Fibroblast of lung (primary cell): ENCODE measurements at regions not wholly inside any gene's neighbourhood (a gene's known extent, or its start where the extent isn't known, plus 50 kb on each side); places are given as distances from the start of the nearest gene placed in this dataset.

Experiments used
- DNase-seq, 2 donors: peaks; one replicate each; pipeline versions ENCODE4 v3.0.0 to v3.0.0-alpha.2; 2010; ENCODE audit warnings: low read depth in 2 of 2
- H2AFZ ChIP-seq: 2 replicates; pipeline ENCODE4 v1.5.1; 2012; ENCODE audit warnings: low read length, control low read depth, inconsistent platforms
- H3K27ac ChIP-seq: 2 replicates; pipeline ENCODE4 v1.5.1; 2011; ENCODE audit warnings: low read length, control low read depth; ENCODE audit not compliant: insufficient read depth
- H3K27me3 ChIP-seq: 2 replicates; pipeline ENCODE4 v1.5.1; 2011; ENCODE audit warnings: mild to moderate bottlenecking, low read length; ENCODE audit not compliant: control insufficient read depth, insufficient read depth
- H3K36me3 ChIP-seq: 2 replicates; pipeline ENCODE4 v1.5.1; 2011; ENCODE audit warnings: low read length; ENCODE audit not compliant: control insufficient read depth, insufficient read depth
- H3K4me1 ChIP-seq: 2 replicates; pipeline ENCODE4 v1.5.1; 2011; ENCODE audit warnings: low read length; ENCODE audit not compliant: control insufficient read depth, insufficient read depth; ENCODE audit errors: extremely low read depth
- H3K4me2 ChIP-seq: 2 replicates; pipeline ENCODE4 v1.5.1; 2011; ENCODE audit warnings: low read length, control low read depth; ENCODE audit not compliant: insufficient read depth; ENCODE audit errors: extremely low read depth
- H3K4me3 ChIP-seq, 4 experiments: fragments of 200-600 bp in 1 of 4; sonication (generic) in 1 of 4; replicated peaks in 1 of 4; 2 replicates each; pipeline ENCODE4 v1.5.1; 2011 to 2016; ENCODE audit warnings: low read length in 4 of 4, low read depth in 3 of 4, mild to moderate bottlenecking in 3 of 4, control low read depth in 2 of 4, inconsistent platforms in 1 of 4, mixed read lengths in 1 of 4; ENCODE audit not compliant: insufficient read depth in 1 of 4; ENCODE audit errors: control extremely low read depth in 1 of 4
- H3K79me2 ChIP-seq: 2 replicates; pipeline ENCODE4 v1.5.1; 2012; ENCODE audit warnings: mild to moderate bottlenecking, low read length, inconsistent platforms; ENCODE audit not compliant: control insufficient read depth, insufficient read depth
- H3K9ac ChIP-seq: 2 replicates; pipeline ENCODE4 v1.5.1; 2011; ENCODE audit warnings: mild to moderate bottlenecking, low read length, control low read depth; ENCODE audit not compliant: insufficient read depth
- H3K9me3 ChIP-seq: 2 replicates; pipeline ENCODE4 v1.5.1; 2012; ENCODE audit warnings: low read depth, low read length; ENCODE audit not compliant: control insufficient read depth, insufficient read depth
- H4K20me1 ChIP-seq: 2 replicates; pipeline ENCODE4 v1.5.1; 2011; ENCODE audit warnings: low read length; ENCODE audit not compliant: control insufficient read depth, insufficient read depth; ENCODE audit errors: extremely low read depth
- CTCF ChIP-seq, 2 donors: IDR thresholded peaks in 1 of 2; conservative IDR thresholded peaks in 1 of 2; 1 replicate in 1 of 2; 2 replicates in 1 of 2; pipeline ENCODE4 v1.5.1; 2011 to 2012; ENCODE audit warnings: low read length in 2 of 2, control low read depth in 1 of 2, inconsistent platforms in 1 of 2, low read depth in 1 of 2, mild to moderate bottlenecking in 1 of 2
- EZH2 ChIP-seq: IDR thresholded peaks from 2 replicates; pipeline ENCODE4 v1.5.1; 2012; ENCODE audit warnings: low read length, control low read depth, mild to moderate bottlenecking; ENCODE audit errors: missing control alignments

GRCh38 chr13:109884462-109884861 is 98.1 kb upstream of the IRS2 start:
- Histone ChIP-seq H3K4me1 (no peaks in the 10 kb centered on the region), H3K27ac (no peak overlapping the region), H2AFZ (no peak overlapping the region), H4K20me1 (no peaks in the 10 kb centered on the region), H3K9me3 (no peaks in the 10 kb centered on the region), H3K4me2 (no peak overlapping the region), H3K27me3 (no peaks in the 10 kb centered on the region), H3K4me3 (no peak overlapping the region), H3K79me2 (no peaks in the 10 kb centered on the region), H3K36me3 (no peaks in the 10 kb centered on the region), H3K9ac (no peak overlapping the region)
- TF ChIP-seq CTCF (conservative IDR thresholded peaks at IDR 0.05 in 1 of 2, IDR thresholded peaks at IDR 0.05 in 1 of 2; ENCODE audit: low read depth in 1 of 2, low read length in 2 of 2), result no peak
- no peak for TF ChIP-seq EZH2
- no peak for DNase-seq

- no peaks in the 10 kb centered on the region for H3K27me3 ChIP-seq
- no peak overlapping the region for H3K27ac ChIP-seq
- no peaks in the 10 kb centered on the region for H3K4me1 ChIP-seq
- H2AFZ ChIP-seq, result no peak overlapping the region
- H3K9me3 ChIP-seq, result no peaks in the 10 kb centered on the region
- no peaks in the 10 kb centered on the region for H3K36me3 ChIP-seq
- H3K4me2 ChIP-seq, result no peak overlapping the region
- TF ChIP-seq EZH2, result no peak
- no peak for TF ChIP-seq CTCF (conservative IDR thresholded peaks at IDR 0.05 in 1 of 2, IDR thresholded peaks at IDR 0.05 in 1 of 2; ENCODE audit: low read depth in 1 of 2, low read length in 2 of 2)
- DNase-seq, result no peak
- no peak overlapping the region for H3K9ac ChIP-seq
- H4K20me1 ChIP-seq, result no peaks in the 10 kb centered on the region
- H3K4me3 ChIP-seq, result no peak overlapping the region
- H3K79me2 ChIP-seq, result no peaks in the 10 kb centered on the region
These were observed 97.1 kb upstream of the IRS2 start for GRCh38 chr13:109883181-109884180.

- DNase-seq, result no peak
- no peaks in the 10 kb centered on the region for H3K79me2 ChIP-seq
- H2AFZ ChIP-seq, result no peak overlapping the region
- no peak overlapping the region for H3K4me2 ChIP-seq
- no peak overlapping the region for H3K4me3 ChIP-seq
- TF ChIP-seq EZH2, result no peak
- no peak for TF ChIP-seq CTCF (conservative IDR thresholded peaks at IDR 0.05 in 1 of 2, IDR thresholded peaks at IDR 0.05 in 1 of 2; ENCODE audit: low read depth in 1 of 2, low read length in 2 of 2)
- H3K36me3 ChIP-seq, result no peaks in the 10 kb centered on the region
- H3K9ac ChIP-seq, result no peak overlapping the region
- H3K27me3 ChIP-seq, result no peaks in the 10 kb centered on the region
- H3K4me1 ChIP-seq, result no peaks in the 10 kb centered on the region
- H3K27ac ChIP-seq, result no peak overlapping the region
- H4K20me1 ChIP-seq, result no peaks in the 10 kb centered on the region
- H3K9me3 ChIP-seq, result no peaks in the 10 kb centered on the region
These were observed 95.7 kb upstream of the IRS2 start for GRCh38 chr13:109881961-109882558.
